ENCODE measurements at regions not wholly inside any gene's neighbourhood (a gene's known extent, or its start where the extent isn't known, plus 50 kb on each side); places are given as distances from the start of the nearest gene placed in this dataset.

DNA sequence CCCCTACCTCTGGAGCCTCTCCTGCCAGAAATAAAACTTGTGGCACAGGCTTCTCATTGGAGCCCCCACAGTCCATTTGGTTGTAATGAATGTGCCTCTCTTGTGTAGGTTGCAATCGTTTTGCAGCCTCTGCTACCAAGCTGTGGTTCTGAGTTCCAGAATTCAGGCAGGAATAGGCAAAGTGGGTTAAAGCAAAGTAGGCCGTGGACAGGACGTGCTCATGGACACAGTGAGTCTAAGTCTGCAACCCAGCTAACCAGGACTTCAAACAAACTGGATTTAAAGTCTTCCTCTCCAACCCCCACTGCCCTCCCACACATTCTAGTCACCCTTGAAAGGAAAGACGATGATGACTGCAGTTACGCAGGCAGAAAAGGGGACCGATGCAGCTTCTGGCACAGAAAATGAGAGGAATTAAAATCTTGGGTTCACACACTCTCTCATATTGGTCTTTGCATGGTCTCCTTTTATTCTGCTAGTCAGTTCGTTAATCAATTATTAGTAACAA lies 260.0 kb downstream of the PIK3R1 start:
- no peak overlapping the region for H3K4me2 ChIP-seq (ENCODE audit: low read length)
- RAD21 ChIA-PET (ENCODE audit: low non-redundant PET in 1 of 2, low total read pairs in 2 of 2, uncharacterized antibody in 2 of 2, unreplicated experiment in 2 of 2) = no interaction called here
- BruUV-seq (replicated peaks) = no TSS peak
- no peak for DNase-seq (ENCODE audit: low read depth, low spot score)
- H3K79me2 ChIP-seq (ENCODE audit: insufficient read depth, low read length) = no peaks in the 10 kb centered on the region
- ATAC-seq = no peak
- no peaks in the 10 kb centered on the region for H3K9me2 ChIP-seq (ENCODE audit: insufficient read depth)
- H2AFZ ChIP-seq (ENCODE audit: low read depth, low read length, poor library complexity, severe bottlenecking) = no peak overlapping the region
- no peak overlapping the region for H3K4me3 ChIP-seq (replicated peaks in 1 of 2; ENCODE audit: low read depth in 1 of 2, low read length in 2 of 2)
- H3K9ac ChIP-seq (ENCODE audit: low read length) = no peak overlapping the region
- H4K20me1 ChIP-seq (ENCODE audit: insufficient read depth) = no peaks in the 10 kb centered on the region
- intact Hi-C loops (cut with micrococcal nuclease) = loop anchor here (10.0 kb wide), 1 partner anchor 359 kb away; no protein-coding TSS in a partner anchor
- H3K9me3 ChIP-seq (ENCODE audit: control insufficient read depth in 1 of 2, insufficient read depth in 1 of 2, low read depth in 1 of 2, low read length in 2 of 2) = no peaks in the 10 kb centered on the region
- POLR2A ChIA-PET = no interaction called here
- CTCF ChIA-PET = no interaction called here
- H3K27me3 ChIP-seq (ENCODE audit: insufficient read depth, low read length) = no peaks in the 10 kb centered on the region
- no peaks in the 10 kb centered on the region for H3K4me1 ChIP-seq (ENCODE audit: control insufficient read depth in 1 of 2, insufficient read depth in 2 of 2, low read length in 2 of 2)
- no peak overlapping the region for H3K27ac ChIP-seq (ENCODE audit: low read depth, low read length)
- no peaks in the 10 kb centered on the region for H3K36me3 ChIP-seq (ENCODE audit: control insufficient read depth in 1 of 2, insufficient read depth in 2 of 2, low read length in 2 of 2)
- TF ChIP-seq SP1 (IDR thresholded peaks at IDR 0.05; ENCODE audit: low read depth) = no peak
- TF ChIP-seq SRF (IDR thresholded peaks at IDR 0.05; ENCODE audit: low read depth) = no peak
- no peak for TF ChIP-seq EGR1 (IDR thresholded peaks at IDR 0.05; ENCODE audit: low read depth)
- TF ChIP-seq SIN3A (IDR thresholded peaks at IDR 0.05; ENCODE audit: low read depth) = no peak

DNA sequence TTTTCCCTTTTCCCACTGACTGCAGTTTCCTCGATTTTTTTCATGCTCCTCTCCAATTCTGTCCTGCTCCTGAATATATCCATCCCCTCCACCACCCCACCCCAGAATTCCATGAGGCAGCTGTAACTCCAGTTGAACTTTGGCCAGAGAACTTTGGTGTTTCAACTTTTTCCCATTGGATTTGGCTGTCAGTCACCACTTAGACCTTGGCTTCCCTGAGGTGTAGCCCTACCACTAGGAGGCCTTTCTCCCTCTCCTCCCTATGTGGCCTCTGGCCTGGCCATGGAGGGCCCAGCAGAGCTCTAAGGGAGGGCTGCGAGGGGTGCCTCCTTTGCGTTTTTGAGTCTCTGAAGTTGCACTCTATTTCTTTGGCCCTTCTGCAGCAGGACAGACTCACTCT lies 261.3 kb downstream of the PIK3R1 start:
- DNase-seq (ENCODE audit: low read depth, low spot score) = no peak
- CTCF ChIA-PET = no interaction called here
- BruUV-seq (replicated peaks) = no TSS peak

More for the DNA sequence above, 261.3 kb downstream of the PIK3R1 start:
- H3K4me1 ChIP-seq (ENCODE audit: control insufficient read depth in 1 of 2, insufficient read depth in 2 of 2, low read length in 2 of 2) = no peaks in the 10 kb centered on the region
- H3K36me3 ChIP-seq (ENCODE audit: control insufficient read depth in 1 of 2, insufficient read depth in 2 of 2, low read length in 2 of 2) = no peaks in the 10 kb centered on the region
- H3K27me3 ChIP-seq (ENCODE audit: insufficient read depth, low read length) = no peaks in the 10 kb centered on the region
- H2AFZ ChIP-seq (ENCODE audit: low read depth, low read length, poor library complexity, severe bottlenecking) = no peak overlapping the region
- POLR2A ChIA-PET = no interaction called here
- H3K4me2 ChIP-seq (ENCODE audit: low read length) = no peak overlapping the region
- H3K4me3 ChIP-seq (replicated peaks in 1 of 2; ENCODE audit: low read depth in 1 of 2, low read length in 2 of 2) = no peak overlapping the region
- no peaks in the 10 kb centered on the region for H3K9me3 ChIP-seq (ENCODE audit: control insufficient read depth in 1 of 2, insufficient read depth in 1 of 2, low read depth in 1 of 2, low read length in 2 of 2)
- TF ChIP-seq JUND (IDR thresholded peaks at IDR 0.05) (no peak), RAD21 (IDR thresholded peaks at IDR 0.05; ENCODE audit: low read depth) (peak; percentile 27; the same call in 1 of the 2 replicates), CBX3 (IDR thresholded peaks at IDR 0.05; ENCODE audit: low read depth) (no peak), EZH2 (IDR thresholded peaks at IDR 0.05) (no peak), ZNF274 (IDR thresholded peaks at IDR 0.05; ENCODE audit: low read depth, low read length) (no peak)
- TF ChIP-seq, protein P1, sequence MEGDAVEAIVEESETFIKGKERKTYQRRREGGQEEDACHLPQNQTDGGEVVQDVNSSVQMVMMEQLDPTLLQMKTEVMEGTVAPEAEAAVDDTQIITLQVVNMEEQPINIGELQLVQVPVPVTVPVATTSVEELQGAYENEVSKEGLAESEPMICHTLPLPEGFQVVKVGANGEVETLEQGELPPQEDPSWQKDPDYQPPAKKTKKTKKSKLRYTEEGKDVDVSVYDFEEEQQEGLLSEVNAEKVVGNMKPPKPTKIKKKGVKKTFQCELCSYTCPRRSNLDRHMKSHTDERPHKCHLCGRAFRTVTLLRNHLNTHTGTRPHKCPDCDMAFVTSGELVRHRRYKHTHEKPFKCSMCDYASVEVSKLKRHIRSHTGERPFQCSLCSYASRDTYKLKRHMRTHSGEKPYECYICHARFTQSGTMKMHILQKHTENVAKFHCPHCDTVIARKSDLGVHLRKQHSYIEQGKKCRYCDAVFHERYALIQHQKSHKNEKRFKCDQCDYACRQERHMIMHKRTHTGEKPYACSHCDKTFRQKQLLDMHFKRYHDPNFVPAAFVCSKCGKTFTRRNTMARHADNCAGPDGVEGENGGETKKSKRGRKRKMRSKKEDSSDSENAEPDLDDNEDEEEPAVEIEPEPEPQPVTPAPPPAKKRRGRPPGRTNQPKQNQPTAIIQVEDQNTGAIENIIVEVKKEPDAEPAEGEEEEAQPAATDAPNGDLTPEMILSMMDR (IDR thresholded peaks at IDR 0.05 in 2 of 3, conservative IDR thresholded peaks at IDR 0.05 in 1 of 3; ENCODE audit: borderline replicate concordance in 1 of 3, insufficient read depth in 1 of 3, low read depth in 2 of 3, low read length in 2 of 3) = peak in 2 of 3 experiments; percentile 45 to 52; a peak in 4 of 6 replicates
- no peaks in the 10 kb centered on the region for H4K20me1 ChIP-seq (ENCODE audit: insufficient read depth)
- ATAC-seq = peak; percentile 82
- RAD21 ChIA-PET (ENCODE audit: low non-redundant PET in 1 of 2, low total read pairs in 2 of 2, uncharacterized antibody in 2 of 2, unreplicated experiment in 2 of 2) = no interaction called here
- intact Hi-C loops (cut with micrococcal nuclease) = loop anchor here (10.0 kb wide), 1 partner anchor 358 kb away; no protein-coding TSS in a partner anchor
- H3K27ac ChIP-seq (ENCODE audit: low read depth, low read length) = no peak overlapping the region
- H3K79me2 ChIP-seq (ENCODE audit: insufficient read depth, low read length) = no peaks in the 10 kb centered on the region
- H3K9me2 ChIP-seq (ENCODE audit: insufficient read depth) = no peaks in the 10 kb centered on the region
- H3K9ac ChIP-seq (ENCODE audit: low read length) = no peak overlapping the region

Measured in HCT116 (cell line).